IMR-90 (cell line): ENCODE measurements at regions not wholly inside any gene's neighbourhood (a gene's known extent, or its start where the extent isn't known, plus 50 kb on each side); places are given as distances from the start of the nearest gene placed in this dataset.

Experiments
- ATAC-seq: fragments of 200-7000 bp; cut with Tn5 transposase; 2 replicates; pipeline ENCODE4 v1.9.1; 2020; ENCODE audit warnings: low read depth, mild to moderate bottlenecking, moderate library complexity
- BruUV-seq: library from RNA; stranded (reverse); fragments of 400-500 nt; replicated peaks from 2 replicates; lab custom pipeline; 2021; lab: Mats Ljungman, UMichigan
- CTCF ChIA-PET: fragments of 300-600 bp; formaldehyde crosslinking; extraction: SDS; loops from one replicate; lab custom pipeline; 2021; ENCODE audit warnings: antibody characterized with exemption; lab: Yijun Ruan, JAX
- POLR2A ChIA-PET: fragments of 300-600 bp; sonication (Branson Sonifier 250); formaldehyde crosslinking; loops from one replicate; lab custom pipeline; 2022; ENCODE audit warnings: antibody characterized with exemption; ENCODE audit not compliant: unreplicated experiment; lab: Charles Lee
- DNase-seq: peaks from one replicate; pipeline ENCODE4 v3.0.0; 2013
- H2AFZ ChIP-seq: replicated peaks from 2 replicates; pipeline ENCODE3; 2013; ENCODE audit warnings: low read length, mild to moderate bottlenecking; ENCODE audit not compliant: poor library complexity
- H2AK5ac ChIP-seq: 2 replicates; pipeline ENCODE4 v1.6.1; 2013; ENCODE audit warnings: low read depth, low read length, inconsistent platforms
- H2AK9ac ChIP-seq: replicated peaks from 2 replicates; pipeline ENCODE3; 2013; ENCODE audit warnings: mild to moderate bottlenecking, low read depth, low read length, moderate library complexity; ENCODE audit not compliant: poor library complexity
- H2BK120ac ChIP-seq: 2 replicates; pipeline ENCODE4 v1.6.1; 2013; ENCODE audit warnings: low read depth, low read length, inconsistent platforms
- H2BK15ac ChIP-seq: 3 replicates; pipeline ENCODE4 v1.6.1; 2013; ENCODE audit warnings: low read depth, low read length, inconsistent platforms
- H2BK20ac ChIP-seq: 2 replicates; pipeline ENCODE4 v1.6.1; 2013; ENCODE audit warnings: low read depth, mild to moderate bottlenecking, inconsistent platforms, low read length, moderate library complexity
- H2BK5ac ChIP-seq: 2 replicates; pipeline ENCODE4 v1.6.1; 2013; ENCODE audit warnings: mild to moderate bottlenecking, low read depth, low read length, inconsistent platforms; ENCODE audit not compliant: poor library complexity, severe bottlenecking
- H3K14ac ChIP-seq: replicated peaks from 2 replicates; pipeline ENCODE4 v1.6.1; 2013; ENCODE audit warnings: low read depth, low read length, inconsistent platforms
- H3K18ac ChIP-seq: 2 replicates; pipeline ENCODE4 v1.6.1; 2013; ENCODE audit warnings: low read depth, low read length, control low read depth
- H3K23ac ChIP-seq: 2 replicates; pipeline ENCODE4 v1.6.1; 2013; ENCODE audit warnings: low read depth, low read length, inconsistent platforms
- H3K27ac ChIP-seq: 2 replicates; pipeline ENCODE4 v1.5.1; 2013; ENCODE audit warnings: mild to moderate bottlenecking, control low read depth, low read length; ENCODE audit not compliant: insufficient read depth
- H3K27me3 ChIP-seq: 2 replicates; pipeline ENCODE4 v1.6.1; 2013; ENCODE audit warnings: low read length; ENCODE audit not compliant: control insufficient read depth, insufficient read depth
- H3K36me3 ChIP-seq: 2 replicates; pipeline ENCODE4 v1.6.1; 2013; ENCODE audit warnings: low read length, mixed read lengths; ENCODE audit not compliant: control insufficient read depth, insufficient read depth
- H3K4ac ChIP-seq: 2 replicates; pipeline ENCODE4 v1.6.1; 2013; ENCODE audit warnings: low read depth, low read length, inconsistent platforms
- H3K4me1 ChIP-seq: 2 replicates; pipeline ENCODE4 v1.6.1; 2013; ENCODE audit warnings: low read length, mixed read lengths; ENCODE audit not compliant: control insufficient read depth, insufficient read depth
- H3K4me2 ChIP-seq: 2 replicates; pipeline ENCODE4 v1.6.1; 2013; ENCODE audit warnings: low read depth, mild to moderate bottlenecking, control low read depth, low read length, moderate library complexity
- H3K4me3 ChIP-seq: 2 replicates; pipeline ENCODE4 v1.5.1; 2013; ENCODE audit warnings: low read depth, mild to moderate bottlenecking, control low read depth, low read length, moderate library complexity; ENCODE audit not compliant: insufficient read depth
- H3K56ac ChIP-seq: 2 replicates; pipeline ENCODE4 v1.6.1; 2013; ENCODE audit warnings: low read length, inconsistent platforms; ENCODE audit not compliant: insufficient read depth; ENCODE audit errors: extremely low read depth
- H3K79me1 ChIP-seq, 2 experiments: 2 replicates each; pipeline ENCODE4 v1.6.1; 2013; ENCODE audit warnings: low read length in 2 of 2, inconsistent platforms in 1 of 2, low read depth in 1 of 2
- H3K9ac ChIP-seq: 2 replicates; pipeline ENCODE4 v1.6.1; 2013; ENCODE audit warnings: low read depth, low read length, control low read depth
- H3K9me1 ChIP-seq: 2 replicates; pipeline ENCODE4 v1.6.1; 2013; ENCODE audit warnings: low read length, inconsistent platforms; ENCODE audit not compliant: insufficient read depth
- H3K9me3 ChIP-seq: 2 replicates; pipeline ENCODE4 v1.6.1; 2013; ENCODE audit warnings: low read length; ENCODE audit not compliant: control insufficient read depth, insufficient read depth
- H4K20me1 ChIP-seq: 2 replicates; pipeline ENCODE4 v1.6.1; 2013; ENCODE audit warnings: low read length, inconsistent platforms; ENCODE audit not compliant: insufficient read depth
- H4K5ac ChIP-seq: 2 replicates; pipeline ENCODE4 v1.6.1; 2013; ENCODE audit warnings: mild to moderate bottlenecking, low read depth, low read length, control low read depth
- H4K8ac ChIP-seq, 2 experiments: 2 replicates each; pipeline ENCODE4 v1.6.1; 2013; ENCODE audit warnings: low read depth in 2 of 2, low read length in 2 of 2, control low read depth in 1 of 2, inconsistent platforms in 1 of 2
- H4K91ac ChIP-seq: 2 replicates; pipeline ENCODE4 v1.6.1; 2013; ENCODE audit warnings: low read depth, low read length, inconsistent platforms; ENCODE audit not compliant: insufficient read depth
- BHLHE40 ChIP-seq: fragments of 150-350 bp; IDR thresholded peaks from 2 replicates; pipeline ENCODE4 v1.6.1; 2016; ENCODE audit warnings: mild to moderate bottlenecking, low read depth, low read length
- MAFK ChIP-seq: IDR thresholded peaks from 2 replicates; pipeline ENCODE4 v1.6.1; 2012; ENCODE audit warnings: low read depth, low read length, improper control_type of control experiment
- MXI1 ChIP-seq: IDR thresholded peaks from 2 replicates; pipeline ENCODE4 v1.6.1; 2012; ENCODE audit warnings: low read depth, mild to moderate bottlenecking, low read length, moderate library complexity, borderline replicate concordance
- POLR2A ChIP-seq: IDR thresholded peaks from 2 replicates; pipeline ENCODE4 v1.6.1; 2012; ENCODE audit warnings: mild to moderate bottlenecking, low read depth, low read length
- RAD21 ChIP-seq: IDR thresholded peaks from 2 replicates; pipeline ENCODE4 v1.6.1; 2012; ENCODE audit warnings: low read length, improper control_type of control experiment
- RCOR1 ChIP-seq: IDR thresholded peaks from 2 replicates; pipeline ENCODE4 v1.6.1; 2012; ENCODE audit warnings: mild to moderate bottlenecking, low read length, improper control_type of control experiment; ENCODE audit not compliant: insufficient replicate concordance
- SMC3 ChIP-seq: fragments of 150-350 bp; IDR thresholded peaks from 2 replicates; pipeline ENCODE4 v1.6.1; 2016; ENCODE audit warnings: low read depth, mild to moderate bottlenecking, antibody characterized with exemption, low read length, moderate library complexity
- WGBS, 2 experiments: methylation state at CpG; one replicate each; pipeline versions ENCODE4 v1.1.5 to v1.1.7; 2013; ENCODE audit warnings: missing lambda C conversion rate in 2 of 2; ENCODE audit not compliant: insufficient read length in 1 of 2; ENCODE audit errors: extremely low coverage in 2 of 2; 5-methylcytosine and 5-hydroxymethylcytosine counted together
- dilution Hi-C: fragments of 300-500 bp; cut with HindIII; formaldehyde crosslinking; loops from one replicate; pipeline ENCODE4 v1.14.3; 2018; ENCODE audit warnings: low sequenced_read_pairs; ENCODE audit not compliant: unreplicated experiment
- in situ Hi-C: fragments of 300-500 bp; cut with MboI; formaldehyde crosslinking; loops from 3 replicates; pipeline ENCODE4 v1.14.3; 2019; ENCODE audit warnings: low sequenced_read_pairs, inconsistent platforms, mixed read lengths
- intact Hi-C: fragments of 100-400 bp; cut with micrococcal nuclease; formaldehyde crosslinking; loops from 2 replicates; pipeline ENCODE4 v1.10.0; 2022
- TF ChIP-seq, protein P1 (sequence below): fragments of 150-350 bp; IDR thresholded peaks from 2 replicates; pipeline ENCODE4 v1.6.1; 2016; ENCODE audit warnings: low read depth, mild to moderate bottlenecking, low read length, moderate library complexity, borderline replicate concordance

DNA sequence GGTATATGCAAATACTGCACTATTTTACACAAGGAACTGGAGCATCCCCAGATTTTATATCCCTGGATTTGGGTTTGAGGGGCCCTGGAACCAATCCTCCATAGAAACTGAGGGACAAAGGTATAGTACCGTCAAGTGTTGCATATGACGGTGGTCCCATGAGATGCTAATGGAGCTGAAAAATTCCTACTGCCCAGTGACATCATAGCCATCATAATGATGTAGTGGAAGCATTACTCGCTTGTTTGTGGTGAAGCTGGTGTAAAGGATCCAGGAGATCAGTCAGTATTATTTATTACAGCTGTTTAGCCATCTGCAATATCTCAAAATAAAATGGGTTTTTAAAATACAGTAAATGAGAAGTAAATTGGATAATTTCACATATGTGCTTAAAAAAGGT is 496.6 kb upstream of the HS6ST1 start:
- Histone ChIP-seq H3K9me1 (no peaks in the 10 kb centered on the region), H3K4me3 (no peak overlapping the region), H4K91ac (no peak overlapping the region), H3K79me1 (no peaks in the 10 kb centered on the region), H3K18ac (no peak overlapping the region), H2BK5ac (no peak overlapping the region), H3K9me3 (no peaks in the 10 kb centered on the region), H3K27me3 (no peaks in the 10 kb centered on the region; the same call in 1 of the 2 replicates), H2AK5ac (no peak overlapping the region), H3K4me1 (no peaks in the 10 kb centered on the region), H3K4me2 (no peak overlapping the region), H4K20me1 (no peaks in the 10 kb centered on the region), H2AK9ac (no peak overlapping the region), H3K14ac (no peak overlapping the region), H3K9ac (no peak overlapping the region), H3K56ac (no peak overlapping the region), H2BK15ac (no peak overlapping the region), H4K5ac (no peak overlapping the region), H3K23ac (no peak overlapping the region), H2BK120ac (no peak overlapping the region), H3K4ac (no peak overlapping the region), H4K8ac (no peak overlapping the region), H3K36me3 (no peaks in the 10 kb centered on the region), H2BK20ac (no peak overlapping the region), H2AFZ (no peak overlapping the region), H3K27ac (no peak overlapping the region)
- dilution Hi-C loops, result no loop called here
- no peak for TF ChIP-seq BHLHE40
- TF ChIP-seq SMC3, result no peak
- no peak for TF ChIP-seq RCOR1
- TF ChIP-seq POLR2A, result no peak
- TF ChIP-seq, protein P1, sequence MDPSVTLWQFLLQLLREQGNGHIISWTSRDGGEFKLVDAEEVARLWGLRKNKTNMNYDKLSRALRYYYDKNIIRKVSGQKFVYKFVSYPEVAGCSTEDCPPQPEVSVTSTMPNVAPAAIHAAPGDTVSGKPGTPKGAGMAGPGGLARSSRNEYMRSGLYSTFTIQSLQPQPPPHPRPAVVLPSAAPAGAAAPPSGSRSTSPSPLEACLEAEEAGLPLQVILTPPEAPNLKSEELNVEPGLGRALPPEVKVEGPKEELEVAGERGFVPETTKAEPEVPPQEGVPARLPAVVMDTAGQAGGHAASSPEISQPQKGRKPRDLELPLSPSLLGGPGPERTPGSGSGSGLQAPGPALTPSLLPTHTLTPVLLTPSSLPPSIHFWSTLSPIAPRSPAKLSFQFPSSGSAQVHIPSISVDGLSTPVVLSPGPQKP, result no peak
- no peak for TF ChIP-seq MAFK
- TF ChIP-seq RAD21, result no peak
- no peak for TF ChIP-seq MXI1
- CTCF ChIA-PET, result no interaction called here
- WGBS, 2 experiments, result no CpG with 5 or more reads among the region's 3 CpGs
- no TSS peak for BruUV-seq
- in situ Hi-C loops, result no loop called here
- DNase-seq, result no peak
- intact Hi-C loops, result no loop called here
- ATAC-seq, result no peak
- POLR2A ChIA-PET, result no interaction called here
